ENCODE measurements at regions not wholly inside any gene's neighbourhood (a gene's known extent, or its start where the extent isn't known, plus 50 kb on each side); places are given as distances from the start of the nearest gene placed in this dataset.

DNA sequence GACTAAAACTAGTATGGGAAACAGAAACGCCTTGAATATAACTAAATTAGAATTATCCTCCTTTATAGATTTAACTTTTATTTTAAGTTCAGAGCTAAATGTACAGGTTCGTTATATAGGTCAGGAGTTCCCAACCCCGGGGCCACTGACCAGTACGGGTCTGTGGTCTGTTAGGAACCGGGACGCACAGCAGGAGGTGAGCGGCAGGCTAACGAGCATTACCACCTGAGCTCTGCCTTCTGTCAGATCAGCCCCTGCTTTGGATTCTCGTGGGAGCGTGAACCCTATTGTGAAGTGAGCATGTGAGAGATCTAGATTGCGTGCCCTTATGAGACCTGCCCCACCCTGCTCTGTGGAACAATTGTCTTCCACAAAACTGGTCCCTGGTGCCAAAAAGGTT, 51.0 kb downstream of the FAT4 start:
- no peak for DNase-seq

DNA sequence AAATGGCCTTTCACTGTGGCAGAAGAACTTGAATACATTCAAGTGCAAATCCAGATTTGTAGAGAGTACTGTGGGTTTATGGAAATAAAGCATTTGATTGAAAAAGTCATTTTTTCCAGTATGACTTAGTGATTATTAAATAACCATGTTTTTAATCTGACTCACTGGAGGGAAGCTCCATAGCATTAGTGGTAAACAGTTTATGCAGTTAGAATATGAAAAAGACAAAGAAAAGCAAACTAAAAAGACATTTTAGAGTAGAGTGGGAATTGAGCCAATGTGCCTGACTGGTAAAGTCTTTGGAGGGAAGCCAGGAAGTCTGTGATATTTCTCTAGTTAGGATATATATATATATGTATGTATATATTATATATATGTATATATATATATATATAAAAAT, 53.4 kb downstream of the FAT4 start:
- DNase-seq = peak; percentile 65 to 88

DNA sequence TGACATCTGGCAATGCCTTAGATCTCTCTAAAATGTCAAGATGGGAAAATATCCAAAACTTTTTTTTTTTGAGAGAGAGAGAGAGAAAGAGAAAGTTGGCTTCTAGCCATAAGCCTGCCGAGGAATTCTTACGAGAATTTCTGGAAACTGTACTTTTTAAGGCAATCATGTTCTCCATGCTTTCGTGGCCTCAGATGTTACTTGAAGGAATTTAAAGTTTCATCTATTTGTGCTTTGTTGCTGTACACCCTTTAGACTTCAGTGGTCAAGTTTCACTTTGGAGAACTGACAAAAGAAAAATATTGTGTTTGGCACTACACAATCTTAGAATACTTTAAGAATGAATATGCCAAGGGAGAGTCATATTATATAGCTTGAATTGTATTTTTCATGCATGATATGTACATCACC, 53.9 kb downstream of the FAT4 start:
- DNase-seq = peak; percentile 48 to 90

DNA sequence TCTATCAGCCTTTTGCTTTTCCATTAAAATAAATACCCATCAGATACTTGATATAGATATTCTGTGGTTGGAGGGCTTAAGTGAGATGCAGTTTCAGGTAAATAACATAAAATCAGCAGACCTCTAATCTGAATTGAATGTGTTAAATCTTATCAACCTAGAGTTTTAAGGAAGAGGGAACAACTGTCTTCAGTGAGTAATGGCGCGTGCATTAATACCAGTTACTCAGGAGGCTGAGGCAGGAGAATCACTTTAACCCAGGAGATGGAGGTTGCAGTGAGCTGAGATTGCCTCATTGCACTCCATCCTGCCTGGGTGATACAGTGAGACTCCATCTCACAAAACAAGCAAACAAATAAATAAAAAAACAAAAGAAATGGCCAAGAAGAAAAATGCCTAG, 54.3 kb downstream of the FAT4 start:
- DNase-seq = no peak

- DNase-seq = no peak
These were observed 55.7 kb downstream of the FAT4 start for GRCh38 chr4:125370478-125370877.

DNA sequence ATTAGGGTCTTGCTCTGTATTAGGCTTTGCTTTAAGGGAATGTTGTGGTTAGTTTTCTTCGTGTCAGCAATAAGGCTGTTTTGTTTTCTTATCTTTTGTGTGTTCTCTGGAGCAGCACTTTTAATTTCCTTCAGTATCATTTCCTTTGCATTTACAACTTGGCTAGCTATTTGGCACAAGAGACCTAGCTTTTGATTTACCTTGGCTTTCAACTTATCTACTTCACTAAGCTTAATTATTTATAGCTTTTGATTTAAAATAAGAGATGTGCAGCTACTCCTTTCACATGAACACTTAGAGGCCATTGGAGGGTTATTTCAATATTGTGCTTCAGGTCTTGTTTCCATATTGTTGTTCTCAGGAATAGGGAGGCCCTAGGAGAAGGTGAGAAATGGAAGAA, 68.2 kb downstream of the FAT4 start:
- DNase-seq = no peak

DNA sequence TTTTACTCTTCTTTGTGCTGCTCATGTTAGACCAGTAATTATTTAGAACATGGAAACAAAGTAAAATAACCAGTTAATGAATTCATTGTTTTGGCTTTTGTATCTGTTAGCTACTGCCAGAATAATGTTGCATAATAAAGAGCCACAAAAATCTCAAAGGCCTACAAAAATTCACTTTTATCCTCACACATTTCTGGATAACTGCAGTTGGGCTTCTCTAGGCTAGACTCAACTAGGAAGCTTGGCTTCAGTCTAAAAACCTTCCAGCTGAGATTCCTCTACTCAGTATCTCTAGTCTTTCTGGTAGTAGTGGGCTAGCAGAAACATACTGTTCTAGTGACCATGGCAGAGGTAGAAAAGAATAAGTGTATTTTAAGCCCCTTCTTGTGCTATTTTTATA, 73.0 kb downstream of the FAT4 start:
- DNase-seq = no peak

- peak; percentile 30 for DNase-seq
These were observed 73.9 kb downstream of the FAT4 start for GRCh38 chr4:125388613-125389012.

GRCh38 chr4:125389713-125390112, 75.0 kb downstream of the FAT4 start:
- peak in 1 of 2 experiments; percentile 26 for DNase-seq

DNA sequence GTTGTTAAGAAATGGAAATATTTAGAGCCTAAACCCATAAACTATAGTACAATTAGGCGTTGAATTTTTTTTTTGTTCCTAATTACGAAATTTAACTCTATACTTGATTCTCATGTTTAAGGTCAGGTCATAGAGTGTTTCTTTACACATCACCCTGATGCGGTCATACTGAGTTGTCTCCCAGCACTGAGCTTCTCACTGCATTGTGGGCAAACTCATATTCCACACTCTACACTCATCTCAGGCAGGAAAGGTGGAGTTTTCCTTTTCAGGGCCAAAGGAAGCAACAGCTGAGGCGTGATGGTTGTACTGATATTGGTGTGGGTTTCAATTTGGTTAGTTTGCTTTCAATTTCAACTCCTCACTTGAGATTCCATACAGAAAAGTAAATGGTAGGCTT, 75.4 kb downstream of the FAT4 start:
- DNase-seq = no peak

GRCh38 chr4:125390727-125391126, 76.0 kb downstream of the FAT4 start:
- DNase-seq = no peak

- no peak for DNase-seq
These were observed 77.9 kb downstream of the FAT4 start for GRCh38 chr4:125392694-125393093.

DNA sequence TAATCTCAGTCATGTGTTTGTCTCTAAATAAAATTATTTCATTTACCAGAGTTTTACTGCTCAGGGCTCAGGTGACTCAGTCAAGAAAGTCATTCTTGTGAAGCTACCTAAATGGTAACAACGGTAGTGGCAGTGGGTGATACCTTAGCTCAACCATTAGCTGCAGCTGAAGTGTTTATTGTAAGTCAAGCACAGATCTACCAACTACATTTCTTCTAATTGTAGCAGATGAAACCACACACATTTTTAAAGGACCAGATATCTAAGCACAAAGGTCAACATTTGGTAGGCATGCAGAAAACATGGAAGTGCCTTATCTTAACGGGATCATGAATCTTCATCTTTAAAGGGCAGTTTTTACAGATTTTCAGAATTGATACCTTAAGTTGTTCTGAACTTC, 79.1 kb downstream of the FAT4 start:
- DNase-seq = no peak

- no peak for DNase-seq
These were observed 82.5 kb downstream of the FAT4 start for GRCh38 chr4:125397226-125397625.

DNA sequence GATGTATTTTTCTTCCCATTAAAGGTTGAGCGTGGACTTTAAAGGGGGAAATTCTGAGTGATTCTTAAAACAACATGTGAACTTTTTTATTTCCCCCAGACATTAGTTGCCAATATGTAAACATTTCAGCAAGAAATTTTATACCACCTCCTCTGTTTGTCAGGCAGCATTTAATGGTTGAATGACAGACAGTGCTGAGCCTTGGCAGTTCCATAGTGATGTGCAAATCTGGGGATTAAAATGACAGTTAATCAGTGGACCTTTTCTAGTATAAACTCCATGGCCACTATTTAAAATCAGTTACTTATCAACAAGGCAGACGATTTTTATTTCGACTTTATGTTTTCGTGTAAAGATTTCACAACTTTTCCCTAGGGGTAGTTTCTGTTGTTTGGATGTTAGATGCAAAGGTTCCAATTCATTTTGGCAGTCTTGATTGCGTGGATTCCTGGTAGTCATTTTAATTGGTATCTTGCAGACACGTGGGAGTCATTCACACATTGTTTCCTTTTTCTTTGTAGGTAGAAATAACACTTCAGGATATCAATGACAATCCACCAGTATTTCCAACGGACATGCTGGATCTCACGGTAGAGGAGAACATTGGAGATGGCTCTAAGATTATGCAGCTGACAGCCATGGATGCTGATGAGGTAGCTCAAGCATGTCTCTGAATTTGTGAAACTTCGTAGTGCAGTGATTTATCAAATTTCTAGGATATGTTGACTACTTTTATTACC, 83.7 kb downstream of the FAT4 start:
- DNase-seq = no peak

DNA sequence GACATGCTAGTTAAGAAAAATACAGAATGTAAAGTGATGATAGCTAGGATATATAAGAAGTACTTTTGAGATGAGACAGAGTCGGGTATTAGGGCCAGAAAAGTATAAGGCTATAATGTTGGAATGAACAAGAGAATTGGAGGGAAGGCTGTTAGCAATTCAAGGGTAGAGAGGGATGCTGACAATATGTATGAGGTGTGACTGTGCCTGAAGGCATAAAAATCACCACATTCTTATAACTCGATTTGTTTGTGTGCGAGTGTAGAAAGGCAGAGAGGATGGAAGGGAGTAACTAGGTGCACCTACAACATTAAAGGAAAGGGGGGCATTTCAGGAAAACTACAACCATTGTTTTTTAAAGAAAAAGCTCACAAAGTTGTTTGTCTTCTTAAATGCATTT, 86.0 kb downstream of the FAT4 start:
- DNase-seq = no peak

DNA sequence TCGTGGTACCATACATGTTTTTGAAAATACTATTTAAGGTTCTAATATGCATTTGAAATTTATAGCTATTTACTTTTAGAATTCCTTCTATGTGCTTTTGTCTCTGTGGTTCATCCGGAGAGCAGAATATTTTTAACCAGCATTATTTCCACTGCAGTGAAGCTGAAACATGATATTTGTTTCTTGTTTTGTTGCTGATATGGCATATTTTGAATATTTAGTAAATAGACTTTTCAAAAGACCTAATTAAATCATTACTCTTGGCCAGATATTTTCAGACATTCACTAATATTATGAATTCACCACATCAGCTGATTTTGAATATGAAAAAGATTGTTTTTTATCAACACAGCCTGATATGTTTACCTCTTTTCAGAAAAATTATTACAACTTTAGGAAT, 87.0 kb downstream of the FAT4 start:
- no peak for DNase-seq

DNA sequence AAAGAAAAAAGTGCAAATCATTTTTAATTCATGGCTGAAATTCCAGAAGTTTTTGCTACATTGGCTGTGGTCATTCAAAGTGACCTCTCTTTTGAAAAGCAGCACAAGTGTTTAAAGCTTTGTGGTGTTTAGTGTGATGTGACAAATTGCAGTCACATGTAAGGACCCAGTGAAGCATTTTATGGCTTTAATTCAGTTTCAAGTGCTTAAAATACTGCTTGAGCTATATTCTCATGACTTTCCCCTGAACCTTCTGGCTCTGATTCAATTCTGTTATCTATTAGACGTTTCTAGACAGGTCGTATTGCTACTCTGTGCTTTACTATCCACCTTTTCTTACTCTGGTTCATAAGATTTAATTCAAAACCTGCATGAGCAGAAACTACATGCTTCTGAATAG, 105.8 kb downstream of the FAT4 start:
- DNase-seq = no peak

DNA sequence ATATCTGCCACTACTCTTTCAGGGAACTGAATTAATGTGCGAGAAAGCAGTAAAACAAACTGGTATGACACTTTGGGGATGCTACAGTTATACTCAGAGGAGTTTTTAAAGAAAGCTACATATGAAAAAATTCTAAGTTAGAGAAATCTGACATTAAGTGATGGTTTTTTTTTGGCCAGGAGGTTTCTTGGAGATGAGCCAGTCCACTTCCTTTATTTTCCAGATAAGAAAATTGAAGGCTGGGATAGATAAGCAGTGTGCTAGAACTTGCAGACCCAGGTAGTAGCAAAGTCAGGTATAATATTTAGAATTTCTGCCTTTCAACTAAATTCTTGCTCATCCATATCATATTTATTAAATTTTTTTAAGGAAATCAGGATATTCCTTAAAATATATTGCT, 106.8 kb downstream of the FAT4 start:
- no peak for DNase-seq

DNA sequence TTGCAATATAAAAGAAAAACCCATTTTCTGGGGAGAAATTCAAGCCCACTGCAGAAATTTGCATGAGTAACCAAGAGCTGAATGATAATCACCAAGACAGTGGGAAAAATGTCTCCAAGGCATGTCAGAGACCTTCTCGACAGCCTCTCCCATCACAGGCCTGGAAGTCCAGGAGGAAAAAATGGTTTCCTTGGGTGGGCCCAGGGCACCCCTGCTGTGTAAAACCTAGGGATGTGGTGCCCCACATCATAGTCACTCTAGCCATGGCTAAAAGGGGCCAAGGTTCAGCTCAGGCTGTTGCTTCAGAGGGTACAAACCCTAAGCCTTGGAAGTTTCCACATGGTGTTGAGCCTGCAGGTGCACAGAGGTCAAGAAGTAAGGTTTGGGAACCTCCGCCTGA, 108.4 kb downstream of the FAT4 start:
- no peak for DNase-seq

GRCh38 chr4:125428832-125429231, 114.1 kb downstream of the FAT4 start:
- DNase-seq = no peak

DNA sequence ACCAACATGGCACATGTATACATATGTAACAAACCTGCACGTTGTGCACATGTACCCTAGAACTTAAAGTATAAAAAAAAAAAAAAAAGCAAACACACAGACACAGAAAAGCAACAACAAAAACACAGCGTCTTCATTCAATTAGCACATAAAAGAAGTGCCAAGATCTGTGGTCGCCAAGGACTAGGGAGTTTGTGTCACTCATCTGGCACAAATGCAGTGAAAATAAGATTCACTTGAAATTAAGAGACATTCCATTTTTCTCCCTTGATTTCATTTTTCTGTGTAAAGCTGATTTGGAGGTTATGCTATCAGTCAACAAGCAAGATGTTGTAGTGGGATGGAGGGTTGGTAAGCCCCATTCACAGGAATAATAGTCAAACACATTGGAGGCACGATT, 115.3 kb downstream of the FAT4 start:
- no peak for DNase-seq

- no peak for DNase-seq
These were observed 117.3 kb downstream of the FAT4 start for GRCh38 chr4:125432078-125432477.

DNA sequence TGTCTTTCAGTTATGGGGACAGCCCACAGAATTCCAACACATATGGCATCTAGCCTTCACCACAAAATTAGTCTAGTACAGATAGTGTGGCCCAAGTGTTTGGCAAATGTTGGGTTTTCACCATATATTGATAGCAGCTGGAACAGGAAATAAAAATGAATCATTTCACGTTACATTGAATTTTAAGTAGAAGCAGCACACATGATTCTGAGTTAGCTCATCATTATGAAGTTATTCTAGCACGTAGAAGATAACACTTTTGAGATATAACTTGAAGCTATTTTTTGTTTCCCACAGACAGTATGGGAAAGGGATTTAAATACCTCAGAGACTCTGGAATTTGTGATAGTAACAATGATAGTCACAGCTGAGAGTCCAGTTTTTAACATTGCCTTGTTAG, 118.7 kb downstream of the FAT4 start:
- no peak for DNase-seq

- no peak for DNase-seq
These were observed 119.4 kb downstream of the FAT4 start for GRCh38 chr4:125434136-125434535.

GRCh38 chr4:125440814-125441213, 126.1 kb downstream of the FAT4 start:
- peak in 1 of 2 experiments; percentile 25 for DNase-seq

Measured in NCI-H446 (cell line).